ENCODE measurements at regions not wholly inside any gene's neighbourhood (a gene's known extent, or its start where the extent isn't known, plus 50 kb on each side); places are given as distances from the start of the nearest gene placed in this dataset.

GRCh38 chr2:47657886-47658489 lies 87.2 kb upstream of the KCNK12 start:
- TF ChIP-seq CTCF (IDR thresholded peaks at IDR 0.05; ENCODE audit: low read depth, low read length), result no peak
- no peak overlapping the region for H3K27ac ChIP-seq
- H3K4me1 ChIP-seq (ENCODE audit: low read depth), result peaks cover 20% of the 10 kb centered on the region
- no peaks in the 10 kb centered on the region for H3K36me3 ChIP-seq
- no peaks in the 10 kb centered on the region for H3K27me3 ChIP-seq
- no peaks in the 10 kb centered on the region for H3K9me3 ChIP-seq (ENCODE audit: low read depth)
- no peak for DNase-seq (ENCODE audit: low read depth in 1 of 2, low spot score in 1 of 2)
- H3K4me3 ChIP-seq, result no peak overlapping the region

GRCh38 chr2:47656715-47657600 lies 86.2 kb upstream of the KCNK12 start:
- Histone ChIP-seq H3K9me3 (ENCODE audit: low read depth) (no peaks in the 10 kb centered on the region), H3K4me1 (ENCODE audit: low read depth) (peaks cover 25% of the 10 kb centered on the region), H3K36me3 (no peaks in the 10 kb centered on the region), H3K27ac (no peak overlapping the region), H3K4me3 (no peak overlapping the region), H3K27me3 (no peaks in the 10 kb centered on the region)
- DNase-seq (ENCODE audit: low read depth in 1 of 2, low spot score in 1 of 2), result peak in 1 of 2 donors; percentile 46
- TF ChIP-seq CTCF (IDR thresholded peaks at IDR 0.05; ENCODE audit: low read depth, low read length), result no peak

GRCh38 chr2:47655563-47655880 lies 84.7 kb upstream of the KCNK12 start:
- no peaks in the 10 kb centered on the region for H3K9me3 ChIP-seq (ENCODE audit: low read depth)
- no peaks in the 10 kb centered on the region for H3K27me3 ChIP-seq
- H3K4me1 ChIP-seq (ENCODE audit: low read depth), result peaks cover 25% of the 10 kb centered on the region
- H3K4me3 ChIP-seq, result no peak overlapping the region
- no peak overlapping the region for H3K27ac ChIP-seq
- no peaks in the 10 kb centered on the region for H3K36me3 ChIP-seq
- DNase-seq (ENCODE audit: low read depth in 1 of 2, low spot score in 1 of 2), result no peak
- no peak for TF ChIP-seq CTCF (IDR thresholded peaks at IDR 0.05; ENCODE audit: low read depth, low read length)

- H3K4me3 ChIP-seq, result no peak overlapping the region
- H3K9me3 ChIP-seq (ENCODE audit: low read depth), result no peaks in the 10 kb centered on the region
- H3K27ac ChIP-seq, result no peak overlapping the region
- H3K27me3 ChIP-seq, result no peaks in the 10 kb centered on the region
- no peaks in the 10 kb centered on the region for H3K36me3 ChIP-seq
- no peak for TF ChIP-seq CTCF (IDR thresholded peaks at IDR 0.05; ENCODE audit: low read depth, low read length)
- DNase-seq (ENCODE audit: low read depth in 1 of 2, low spot score in 1 of 2), result peak in 1 of 2 donors; percentile 43
- H3K4me1 ChIP-seq (ENCODE audit: low read depth), result peaks cover 25% of the 10 kb centered on the region
Measured at GRCh38 chr2:47654790-47655562, 84.2 kb upstream of the KCNK12 start.

- Histone ChIP-seq H3K27me3 (no peaks in the 10 kb centered on the region), H3K36me3 (no peaks in the 10 kb centered on the region), H3K4me3 (no peak overlapping the region), H3K27ac (no peak overlapping the region), H3K9me3 (ENCODE audit: low read depth) (no peaks in the 10 kb centered on the region), H3K4me1 (ENCODE audit: low read depth) (peaks cover 25% of the 10 kb centered on the region)
- peak; percentile 72 for TF ChIP-seq CTCF (IDR thresholded peaks at IDR 0.05; ENCODE audit: low read depth, low read length)
- DNase-seq (ENCODE audit: low read depth in 1 of 2, low spot score in 1 of 2), result peak; percentile 60 to 74
Measured at GRCh38 chr2:47653902-47654789, 83.4 kb upstream of the KCNK12 start.

Measured in cardiac muscle cell (in vitro differentiated cells and primary cell).